Endodermal cell (in vitro differentiated cells): ENCODE measurements at regions not wholly inside any gene's neighbourhood (a gene's known extent, or its start where the extent isn't known, plus 50 kb on each side); places are given as distances from the start of the nearest gene placed in this dataset.

Experiments
- DNase-seq: peaks from one replicate; pipeline ENCODE4 v3.0.0-alpha.2; 2017
- H3K27ac ChIP-seq: 2 replicates; pipeline ENCODE4 v1.5.1; 2013; ENCODE audit warnings: mild to moderate bottlenecking, low read depth, low read length, moderate library complexity
- H3K27me3 ChIP-seq: 2 replicates; pipeline ENCODE4 v1.6.1; 2013; ENCODE audit warnings: mild to moderate bottlenecking, low read length, moderate library complexity; ENCODE audit not compliant: insufficient read depth, control insufficient read depth, poor library complexity, severe bottlenecking
- H3K36me3 ChIP-seq: 2 replicates; pipeline ENCODE4 v1.7.0; 2013; ENCODE audit warnings: mild to moderate bottlenecking, low read length, moderate library complexity; ENCODE audit not compliant: control insufficient read depth, insufficient read depth
- H3K4me1 ChIP-seq: one replicate; pipeline ENCODE4 v1.7.0; 2013; ENCODE audit warnings: low read length; ENCODE audit not compliant: control insufficient read depth, insufficient read depth
- H3K4me3 ChIP-seq: 2 replicates; pipeline ENCODE4 v1.5.1; 2013; ENCODE audit warnings: mild to moderate bottlenecking, low read length, moderate library complexity
- H3K9ac ChIP-seq: 2 replicates; pipeline ENCODE4 v1.6.1; 2013; ENCODE audit warnings: mild to moderate bottlenecking, low read length, moderate library complexity; ENCODE audit not compliant: poor library complexity, severe bottlenecking; ENCODE audit errors: extremely low read depth
- H3K9me3 ChIP-seq: 2 replicates; pipeline ENCODE4 v1.6.1; 2013; ENCODE audit warnings: mild to moderate bottlenecking, low read length, moderate library complexity; ENCODE audit not compliant: control insufficient read depth
- H3K27ac Mint-ChIP-seq: 2 replicates; pipeline ENCODE4 v1.8.0; 2020; ENCODE audit warnings: mixed read lengths
- H3K27me3 Mint-ChIP-seq: 2 replicates; pipeline ENCODE4 v1.8.0; 2021; ENCODE audit warnings: mild to moderate bottlenecking, mixed read lengths; ENCODE audit not compliant: insufficient read depth
- H3K36me3 Mint-ChIP-seq: 2 replicates; pipeline ENCODE4 v1.8.0; 2020; ENCODE audit warnings: low read depth, mixed read lengths
- H3K4me1 Mint-ChIP-seq: 2 replicates; pipeline ENCODE4 v1.8.0; 2020; ENCODE audit warnings: mixed read lengths
- H3K4me3 Mint-ChIP-seq: 2 replicates; pipeline ENCODE4 v1.8.0; 2020; ENCODE audit warnings: mild to moderate bottlenecking, moderate library complexity, mixed read lengths
- H3K9me3 Mint-ChIP-seq: 2 replicates; pipeline ENCODE4 v1.8.0; 2020; ENCODE audit warnings: mild to moderate bottlenecking, mixed read lengths
- CTCF ChIP-seq: fragments of 200-600 bp; sonication (generic); conservative IDR thresholded peaks from 2 replicates; pipeline ENCODE4 v1.5.0; 2021; ENCODE audit warnings: antibody characterized with exemption, mild to moderate bottlenecking
- WGBS, 2 experiments: methylation state at CpG; one replicate each; pipeline versions ENCODE4 v1.1.5 to v1.1.7; 2013; ENCODE audit warnings: missing lambda C conversion rate in 2 of 2, mixed read lengths in 1 of 2; ENCODE audit not compliant: insufficient coverage in 1 of 2, insufficient read length in 1 of 2; 5-methylcytosine and 5-hydroxymethylcytosine counted together

- peaks cover 8% of the 10 kb centered on the region for H3K4me1 Mint-ChIP-seq
- Histone ChIP-seq H3K9ac (no peak overlapping the region), H3K27me3 (no peaks in the 10 kb centered on the region), H3K9me3 (no peaks in the 10 kb centered on the region), H3K4me1 (no peaks in the 10 kb centered on the region), H3K4me3 (no peak overlapping the region), H3K36me3 (no peaks in the 10 kb centered on the region), H3K27ac (no peak overlapping the region)
- 64% methylated on average over 4 to 9 of the region's 9 CpGs for WGBS, 2 experiments
- peak; percentile 92 for TF ChIP-seq CTCF
- no peaks in the 10 kb centered on the region for H3K36me3 Mint-ChIP-seq
- H3K4me3 Mint-ChIP-seq: no peak overlapping the region
- H3K27me3 Mint-ChIP-seq: no peaks in the 10 kb centered on the region
- H3K9me3 Mint-ChIP-seq: no peaks in the 10 kb centered on the region
- no peak overlapping the region for H3K27ac Mint-ChIP-seq
- DNase-seq: peak; percentile 88
Measured at GRCh38 chr14:32254952-32255679, 52.0 kb upstream of the RNU6-8 start.

- H3K4me1 Mint-ChIP-seq: peaks cover 8% of the 10 kb centered on the region
- Histone ChIP-seq H3K4me3 (no peak overlapping the region), H3K9ac (no peak overlapping the region), H3K27me3 (no peaks in the 10 kb centered on the region), H3K36me3 (no peaks in the 10 kb centered on the region), H3K4me1 (no peaks in the 10 kb centered on the region), H3K27ac (no peak overlapping the region), H3K9me3 (no peaks in the 10 kb centered on the region)
- H3K27ac Mint-ChIP-seq: no peak overlapping the region
- no peaks in the 10 kb centered on the region for H3K9me3 Mint-ChIP-seq
- H3K27me3 Mint-ChIP-seq: no peaks in the 10 kb centered on the region
- no peak overlapping the region for H3K4me3 Mint-ChIP-seq
- no peaks in the 10 kb centered on the region for H3K36me3 Mint-ChIP-seq
- DNase-seq: no peak
- TF ChIP-seq CTCF: no peak
Measured at GRCh38 chr14:32255789-32256188, 52.7 kb upstream of the RNU6-8 start.

- Histone ChIP-seq H3K4me3 (no peak overlapping the region), H3K36me3 (no peaks in the 10 kb centered on the region), H3K9me3 (no peaks in the 10 kb centered on the region), H3K27me3 (no peaks in the 10 kb centered on the region), H3K4me1 (no peaks in the 10 kb centered on the region), H3K9ac (no peak overlapping the region), H3K27ac (no peak overlapping the region)
- H3K36me3 Mint-ChIP-seq: no peaks in the 10 kb centered on the region
- H3K9me3 Mint-ChIP-seq: no peaks in the 10 kb centered on the region
- H3K4me1 Mint-ChIP-seq: peaks cover 8% of the 10 kb centered on the region
- WGBS, 2 experiments: 100% methylated on average over 1 of the region's 1 CpG
- no peak for TF ChIP-seq CTCF
- no peak overlapping the region for H3K4me3 Mint-ChIP-seq
- no peak for DNase-seq
- no peak overlapping the region for H3K27ac Mint-ChIP-seq
- no peaks in the 10 kb centered on the region for H3K27me3 Mint-ChIP-seq
Measured at GRCh38 chr14:32256576-32256975, 53.5 kb upstream of the RNU6-8 start.
